ENCODE measurements at regions not wholly inside any gene's neighbourhood (a gene's known extent, or its start where the extent isn't known, plus 50 kb on each side); places are given as distances from the start of the nearest gene placed in this dataset.

DNA sequence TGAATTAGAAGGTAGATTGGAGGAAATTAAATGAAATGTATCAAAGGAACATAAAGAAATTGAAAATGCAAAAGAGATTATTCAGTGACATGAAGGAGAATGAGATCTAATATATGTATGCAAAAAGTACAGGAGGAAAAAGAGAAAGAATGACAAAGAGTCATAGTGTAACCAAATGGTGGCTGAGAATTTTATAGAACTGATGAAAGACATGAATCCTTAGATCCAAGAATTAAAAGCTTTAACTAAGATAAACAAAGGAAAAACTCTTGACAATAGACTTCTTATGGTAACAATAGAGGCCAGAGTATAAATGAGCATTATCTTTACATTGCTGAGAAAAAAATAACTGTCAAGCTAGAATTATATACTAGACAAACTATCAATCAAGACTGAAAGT, 505.4 kb upstream of the CD180 start:
- Histone ChIP-seq H3K27ac (no peak overlapping the region), H3K4me1 (ENCODE audit: insufficient read depth) (no peaks in the 10 kb centered on the region), H3K4me3 (no peak overlapping the region), H3K36me3 (no peaks in the 10 kb centered on the region), H3K27me3 (no peaks in the 10 kb centered on the region), H3K9me3 (peaks cover 0 to 9% of the 10 kb centered on the region in 2 donors)
- TF ChIP-seq POLR2A (IDR thresholded peaks at IDR 0.05) (no peak), EP300 (IDR thresholded peaks at IDR 0.05) (no peak)
- TF ChIP-seq, protein P1, sequence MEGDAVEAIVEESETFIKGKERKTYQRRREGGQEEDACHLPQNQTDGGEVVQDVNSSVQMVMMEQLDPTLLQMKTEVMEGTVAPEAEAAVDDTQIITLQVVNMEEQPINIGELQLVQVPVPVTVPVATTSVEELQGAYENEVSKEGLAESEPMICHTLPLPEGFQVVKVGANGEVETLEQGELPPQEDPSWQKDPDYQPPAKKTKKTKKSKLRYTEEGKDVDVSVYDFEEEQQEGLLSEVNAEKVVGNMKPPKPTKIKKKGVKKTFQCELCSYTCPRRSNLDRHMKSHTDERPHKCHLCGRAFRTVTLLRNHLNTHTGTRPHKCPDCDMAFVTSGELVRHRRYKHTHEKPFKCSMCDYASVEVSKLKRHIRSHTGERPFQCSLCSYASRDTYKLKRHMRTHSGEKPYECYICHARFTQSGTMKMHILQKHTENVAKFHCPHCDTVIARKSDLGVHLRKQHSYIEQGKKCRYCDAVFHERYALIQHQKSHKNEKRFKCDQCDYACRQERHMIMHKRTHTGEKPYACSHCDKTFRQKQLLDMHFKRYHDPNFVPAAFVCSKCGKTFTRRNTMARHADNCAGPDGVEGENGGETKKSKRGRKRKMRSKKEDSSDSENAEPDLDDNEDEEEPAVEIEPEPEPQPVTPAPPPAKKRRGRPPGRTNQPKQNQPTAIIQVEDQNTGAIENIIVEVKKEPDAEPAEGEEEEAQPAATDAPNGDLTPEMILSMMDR (IDR thresholded peaks at IDR 0.05) = no peak
- DNase-seq = no peak
- intact Hi-C loops (cut with DNase I) = no loop called here

DNA sequence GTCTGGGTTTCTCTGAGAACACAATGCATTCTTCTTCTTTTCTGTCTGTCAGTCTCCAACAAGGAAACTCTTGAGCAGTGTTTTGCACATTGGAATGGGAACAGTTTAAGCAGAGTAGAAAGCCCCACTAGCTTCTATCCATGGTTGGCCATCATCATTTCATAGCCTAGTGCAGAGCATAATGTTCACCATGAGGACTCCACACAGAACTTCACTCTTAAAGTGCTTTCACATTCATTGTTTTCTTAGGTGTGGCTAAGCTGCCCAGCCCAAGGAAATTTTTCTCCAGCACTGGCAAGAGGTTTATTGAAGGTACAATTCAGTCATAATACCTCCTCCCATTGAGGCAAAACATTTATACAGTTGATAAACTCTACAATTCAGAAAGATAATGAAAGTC, 503.0 kb upstream of the CD180 start:
- intact Hi-C loops (cut with DNase I) = loop anchor here in 2 of 4 donors (10.0 kb wide), 2 partner anchors 95 to 555 kb away; no protein-coding TSS in a partner anchor
- Histone ChIP-seq H3K4me1 (ENCODE audit: insufficient read depth) (peaks cover 4% of the 10 kb centered on the region), H3K4me3 (no peak overlapping the region), H3K36me3 (no peaks in the 10 kb centered on the region), H3K27ac (no peak overlapping the region), H3K9me3 (peaks cover 0 to 9% of the 10 kb centered on the region in 2 donors), H3K27me3 (no peaks in the 10 kb centered on the region)
- DNase-seq = no peak
- TF ChIP-seq EP300 (IDR thresholded peaks at IDR 0.05) (no peak), POLR2A (IDR thresholded peaks at IDR 0.05) (no peak)
- TF ChIP-seq, protein P1 (IDR thresholded peaks at IDR 0.05) = no peak

DNA sequence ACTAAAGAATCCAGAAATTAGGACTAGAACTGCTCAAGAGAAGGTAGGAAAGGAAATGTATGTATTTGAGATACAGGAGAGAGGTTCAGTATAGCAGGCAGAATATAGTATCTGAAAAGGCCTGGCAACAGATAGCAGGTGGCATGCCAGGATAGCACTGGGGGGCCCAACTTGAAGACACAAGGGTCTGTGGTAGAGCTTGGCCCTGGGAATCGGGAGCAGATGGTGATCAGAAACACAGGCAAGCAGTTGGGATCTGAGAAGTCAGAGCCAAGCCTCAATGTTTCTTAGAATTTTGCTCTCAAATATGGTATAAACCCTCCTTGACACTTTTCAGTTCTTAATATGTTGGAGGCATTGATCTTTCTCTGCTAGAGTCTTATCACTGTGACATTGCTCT, 499.8 kb upstream of the CD180 start:
- intact Hi-C loops (cut with DNase I) = loop anchor here in 2 of 4 donors (10.0 kb wide), 2 partner anchors 98 to 558 kb away; no protein-coding TSS in a partner anchor
- peaks cover 11% of the 10 kb centered on the region for H3K4me1 ChIP-seq (ENCODE audit: insufficient read depth)
- no peak overlapping the region for H3K4me3 ChIP-seq
- no peak overlapping the region for H3K27ac ChIP-seq
- WGBS, 3 donors = 90 to 100% (median 97%) methylated on average over 1 of the region's 1 CpG
- no peaks in the 10 kb centered on the region for H3K9me3 ChIP-seq
- no peak for DNase-seq
- H3K27me3 ChIP-seq = no peaks in the 10 kb centered on the region
- H3K36me3 ChIP-seq = no peaks in the 10 kb centered on the region
- TF ChIP-seq, protein P1 (IDR thresholded peaks at IDR 0.05) = no peak
- TF ChIP-seq POLR2A (IDR thresholded peaks at IDR 0.05) = no peak
- TF ChIP-seq EP300 (IDR thresholded peaks at IDR 0.05) = no peak

DNA sequence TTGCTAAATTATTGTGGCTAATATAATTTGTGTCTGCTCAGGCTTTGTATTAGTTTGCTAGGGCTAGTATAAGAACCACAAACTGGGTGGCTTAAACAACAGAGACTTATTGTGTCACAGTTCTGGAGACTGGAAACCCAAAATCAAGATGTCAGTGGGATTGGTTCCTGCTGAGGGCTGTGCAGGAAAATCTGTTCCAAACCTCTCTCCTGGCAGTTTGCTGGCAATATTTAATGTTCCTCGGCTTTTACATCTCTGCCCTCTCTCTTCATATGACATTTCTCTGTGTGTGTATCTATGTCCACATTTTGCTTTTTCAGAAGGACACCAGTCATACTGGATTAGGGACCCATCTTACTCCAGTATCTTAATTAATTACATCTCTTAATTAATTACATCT, 498.8 kb upstream of the CD180 start:
- TF ChIP-seq EP300 (IDR thresholded peaks at IDR 0.05) = no peak
- no peak for TF ChIP-seq POLR2A (IDR thresholded peaks at IDR 0.05)
- TF ChIP-seq, protein P1 (IDR thresholded peaks at IDR 0.05) = no peak
- WGBS, 3 donors = 75 to 81% (median 80%) methylated on average over 1 of the region's 1 CpG
- intact Hi-C loops (cut with DNase I) = loop anchor here in 2 of 4 donors (10.0 kb wide), 2 partner anchors 99 to 559 kb away; no protein-coding TSS in a partner anchor
- Histone ChIP-seq H3K27ac (no peak overlapping the region), H3K4me1 (ENCODE audit: insufficient read depth) (peaks cover 11% of the 10 kb centered on the region), H3K4me3 (no peak overlapping the region), H3K27me3 (no peaks in the 10 kb centered on the region), H3K9me3 (no peaks in the 10 kb centered on the region), H3K36me3 (no peaks in the 10 kb centered on the region)
- DNase-seq = no peak
